Thyroid gland (tissue), 4 donors: ENCODE measurements at regions not wholly inside any gene's neighbourhood (a gene's known extent, or its start where the extent isn't known, plus 50 kb on each side); places are given as distances from the start of the nearest gene placed in this dataset.
"Not testable (repeated sequence)": the region's sequence is repeated elsewhere in the genome, so short reads cannot be mapped to it uniquely, and the experiment has no call there.

ENCODE experiments used
- DNase-seq, 2 donors: peaks; one replicate each; pipeline ENCODE4 v3.0.0-alpha.2; 2019
- H3K27ac ChIP-seq, 3 donors: fragments of 200-600 bp; sonication (generic); 1 replicate in 2 of 3; 2 replicates in 1 of 3; pipeline ENCODE4 v1.5.1; 2016 to 2019; ENCODE audit warnings: mild to moderate bottlenecking in 1 of 3, moderate library complexity in 1 of 3
- H3K27me3 ChIP-seq: fragments of 200-600 bp; sonication (generic); one replicate; pipeline ENCODE4 v1.5.1; 2019
- H3K36me3 ChIP-seq, 2 donors: fragments of 200-600 bp; sonication (generic); one replicate each; pipeline ENCODE4 v1.5.1; 2016 to 2019
- H3K4me1 ChIP-seq, 2 donors: fragments of 200-600 bp; sonication (generic); one replicate each; pipeline ENCODE4 v1.5.1; 2017 to 2019
- H3K4me3 ChIP-seq, 3 donors: fragments of 200-600 bp; sonication (generic); replicated peaks in 1 of 3; 1 replicate in 2 of 3; 2 replicates in 1 of 3; pipeline ENCODE4 v1.5.1; 2016; ENCODE audit warnings: mild to moderate bottlenecking in 1 of 3
- H3K9me3 ChIP-seq: fragments of 200-600 bp; sonication (generic); one replicate; pipeline ENCODE4 v1.5.1; 2017
- CTCF ChIP-seq, 6 experiments: fragments of 200-600 bp in 3 of 6; fragments of 450-650 bp in 3 of 6; sonication (generic) in 3 of 6; IDR thresholded peaks; one replicate each; pipeline ENCODE4 v1.5.1; 2016 to 2019; ENCODE audit warnings: antibody characterized with exemption in 6 of 6, mild to moderate bottlenecking in 2 of 6, inconsistent platforms in 1 of 6, moderate library complexity in 1 of 6
- POLR2A ChIP-seq, 2 donors: fragments of 450-650 bp; IDR thresholded peaks; one replicate each; pipeline ENCODE4 v1.6.1; 2017; ENCODE audit warnings: antibody characterized with exemption in 2 of 2, mild to moderate bottlenecking in 2 of 2, moderate library complexity in 1 of 2
- WGBS, 2 donors: methylation state at CpG; one replicate each; pipeline ENCODE4 v1.1.5; 2017; 5-methylcytosine and 5-hydroxymethylcytosine counted together
- intact Hi-C: fragments of 100-400 bp; cut with DNase I; formaldehyde crosslinking; loops from one replicate; pipeline ENCODE4 v1.15.1; 2023

- DNase-seq: no peak
- no peak overlapping the region for H3K27ac ChIP-seq
- H3K36me3 ChIP-seq: no peaks in the 10 kb centered on the region
- intact Hi-C loops: no loop called here
- WGBS, 2 donors: 7 to 12% methylated on average over 30 to 32 of the region's 58 CpGs
- no peaks in the 10 kb centered on the region for H3K27me3 ChIP-seq
- TF ChIP-seq CTCF (IDR thresholded peaks at IDR 0.05): no peak
- TF ChIP-seq POLR2A (IDR thresholded peaks at IDR 0.05): no peak
- H3K4me3 ChIP-seq: no peak overlapping the region
- H3K9me3 ChIP-seq: no peaks in the 10 kb centered on the region
- no peaks in the 10 kb centered on the region for H3K4me1 ChIP-seq
Observed at GRCh38 chr12:30169839-30170591, 386.3 kb upstream of the TMTC1 start.

- DNase-seq: no peak
- WGBS, 2 donors: 85 to 87% methylated on average over 4 of the region's 4 CpGs
- intact Hi-C loops: no loop called here
- Histone ChIP-seq H3K4me1 (no peaks in the 10 kb centered on the region), H3K9me3 (no peaks in the 10 kb centered on the region), H3K36me3 (no peaks in the 10 kb centered on the region), H3K27me3 (no peaks in the 10 kb centered on the region), H3K27ac (no peak overlapping the region), H3K4me3 (no peak overlapping the region)
- TF ChIP-seq CTCF (IDR thresholded peaks at IDR 0.05): no peak
- no peak for TF ChIP-seq POLR2A (IDR thresholded peaks at IDR 0.05)
Observed at GRCh38 chr12:30166006-30166795, 382.5 kb upstream of the TMTC1 start.

- Histone ChIP-seq H3K9me3 (no peaks in the 10 kb centered on the region), H3K36me3 (no peaks in the 10 kb centered on the region), H3K27ac (no peak overlapping the region), H3K27me3 (no peaks in the 10 kb centered on the region), H3K4me3 (no peak overlapping the region), H3K4me1 (no peaks in the 10 kb centered on the region)
- WGBS, 2 donors: 62 to 67% methylated on average over 10 of the region's 10 CpGs
- no peak for DNase-seq
- intact Hi-C loops: no loop called here
- TF ChIP-seq POLR2A (IDR thresholded peaks at IDR 0.05): no peak
- no peak for TF ChIP-seq CTCF (IDR thresholded peaks at IDR 0.05)
Observed at GRCh38 chr12:30164382-30165318, 380.9 kb upstream of the TMTC1 start.

GRCh38 chr12:30156833-30157232 lies 373.1 kb upstream of the TMTC1 start:
- H3K27me3 ChIP-seq, H3K27ac ChIP-seq, H3K4me3 ChIP-seq, H3K9me3 ChIP-seq, intact Hi-C loops, H3K36me3 ChIP-seq, H3K4me1 ChIP-seq, DNase-seq: not testable (repeated sequence)
- WGBS, 2 donors: 80 to 84% methylated on average over 7 to 9 of the region's 22 CpGs

GRCh38 chr12:30155001-30155730 lies 371.4 kb upstream of the TMTC1 start:
- 82 to 85% methylated on average over 5 to 6 of the region's 6 CpGs for WGBS, 2 donors
- H3K4me3 ChIP-seq: no peak overlapping the region
- no peak for DNase-seq
- H3K4me1 ChIP-seq: no peaks in the 10 kb centered on the region
- H3K9me3 ChIP-seq: no peaks in the 10 kb centered on the region
- no peaks in the 10 kb centered on the region for H3K36me3 ChIP-seq
- no peaks in the 10 kb centered on the region for H3K27me3 ChIP-seq
- H3K27ac ChIP-seq: no peak overlapping the region
- TF ChIP-seq CTCF (IDR thresholded peaks at IDR 0.05) (no peak), POLR2A (IDR thresholded peaks at IDR 0.05) (no peak)
- intact Hi-C loops: no loop called here
